DMS 273 (cell line): ENCODE measurements at regions not wholly inside any gene's neighbourhood (a gene's known extent, or its start where the extent isn't known, plus 50 kb on each side); places are given as distances from the start of the nearest gene placed in this dataset.
"Not testable (repeated sequence)": the region's sequence is repeated elsewhere in the genome, so short reads cannot be mapped to it uniquely, and the experiment has no call there.

ENCODE experiments used
- DNase-seq: peaks from one replicate; lab custom pipeline; 2025; ENCODE audit not compliant: unreplicated experiment; lab: John Stamatoyannopoulos, UW

DNA sequence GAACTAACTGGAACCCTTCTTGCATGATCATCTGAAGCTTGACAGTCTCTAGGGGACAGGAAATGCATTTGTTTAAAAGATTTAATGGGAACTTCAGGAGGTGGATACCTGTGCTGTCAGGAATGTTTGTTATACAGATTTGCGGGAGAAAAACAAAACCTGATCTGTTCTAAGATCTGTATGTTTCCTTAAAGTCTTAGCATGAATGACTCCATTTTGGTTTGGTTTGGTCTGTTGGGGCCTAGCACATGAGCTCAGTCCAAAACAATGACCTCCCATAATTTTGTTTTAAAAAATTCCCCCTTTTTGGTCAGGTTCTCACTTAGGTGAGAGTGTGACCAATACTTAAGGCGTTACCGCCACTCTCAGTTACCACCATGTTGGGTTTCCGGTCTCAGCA is 138.7 kb downstream of the AKR1D1 start:
- no peak for DNase-seq

DNA sequence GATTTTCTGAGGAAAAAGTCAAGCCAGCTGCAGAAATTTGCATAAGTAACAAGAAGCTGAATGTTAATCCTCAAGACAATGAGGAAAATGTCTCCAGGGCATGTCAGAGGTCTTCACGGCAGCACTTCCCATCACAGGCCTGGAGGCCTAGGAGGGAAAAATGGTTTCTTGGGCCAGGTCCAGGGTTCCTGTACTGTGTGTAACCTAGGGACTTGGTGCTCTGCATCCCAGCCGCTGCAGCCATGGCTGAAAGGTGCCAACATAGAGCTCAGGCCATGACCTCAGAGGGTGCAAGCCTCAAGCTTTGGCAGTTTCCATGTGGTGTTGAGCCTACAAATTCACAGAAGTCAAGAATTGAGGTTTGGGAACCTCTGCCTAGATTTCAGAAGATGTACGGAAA is 144.1 kb downstream of the AKR1D1 start:
- not testable (repeated sequence) for DNase-seq

DNA sequence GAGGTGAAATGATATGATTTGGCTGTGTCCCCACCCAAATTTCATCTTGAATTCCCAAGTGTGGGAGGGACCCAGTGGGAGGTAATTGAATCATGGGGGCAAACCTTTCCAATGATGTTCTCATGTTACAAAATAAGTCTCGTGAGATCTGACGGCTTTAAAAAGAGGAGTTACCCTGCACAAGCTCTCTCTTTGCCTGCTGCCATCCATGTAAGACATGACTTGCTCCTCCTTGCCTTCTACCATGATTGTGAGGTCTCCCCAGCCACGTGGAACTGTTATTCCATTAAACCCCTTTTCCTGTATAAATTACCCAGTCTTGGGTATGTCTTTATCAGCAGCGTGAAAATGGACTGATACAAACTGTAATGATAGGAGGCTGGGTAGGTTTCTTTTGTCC is 145.1 kb downstream of the AKR1D1 start:
- not testable (repeated sequence) for DNase-seq

DNA sequence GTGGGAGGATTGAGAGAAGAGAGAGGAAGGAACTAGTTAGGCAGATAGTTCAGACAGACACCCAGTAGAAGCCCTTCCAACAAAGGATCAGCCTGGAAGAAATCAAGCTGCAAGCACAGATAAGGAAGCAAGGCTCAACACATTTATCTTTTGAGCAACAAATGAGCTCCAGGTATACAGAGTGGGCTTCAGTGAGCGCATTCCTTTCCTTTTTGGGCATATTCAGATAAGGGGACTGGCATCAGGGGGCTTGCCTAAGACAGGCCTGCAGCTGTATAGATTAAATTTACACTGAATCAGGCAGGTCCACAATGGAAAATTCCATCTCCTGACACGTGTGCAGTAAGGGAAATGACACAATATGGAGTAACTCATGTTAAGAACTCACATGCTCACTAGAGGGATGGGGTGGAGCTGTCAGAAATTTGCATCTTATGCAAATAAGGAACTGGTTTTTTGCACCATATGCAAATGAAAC is 147.2 kb downstream of the AKR1D1 start:
- DNase-seq = no peak

DNA sequence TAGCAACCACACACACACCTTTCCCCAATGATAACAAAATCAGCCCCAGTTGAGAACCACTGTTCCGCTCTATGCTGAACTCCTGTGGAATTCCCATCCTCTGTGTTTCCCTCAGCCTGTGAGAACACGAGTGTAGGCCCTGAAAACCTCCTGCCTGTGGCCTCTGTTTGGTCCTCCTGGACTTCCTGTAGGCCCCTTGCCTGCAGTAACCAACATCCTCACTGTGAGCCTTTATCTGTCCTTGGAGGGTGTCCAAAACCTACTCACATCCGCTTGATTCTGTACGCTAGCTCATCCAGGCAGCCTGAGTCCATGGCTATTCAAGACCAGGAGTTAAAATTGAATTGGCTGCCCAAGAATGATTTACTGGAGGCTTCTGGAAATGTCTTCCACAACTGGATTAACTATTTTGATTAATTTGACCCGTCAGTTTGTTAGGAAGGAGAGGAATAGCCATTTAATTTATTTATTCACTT is 149.8 kb downstream of the AKR1D1 start:
- DNase-seq = no peak

DNA sequence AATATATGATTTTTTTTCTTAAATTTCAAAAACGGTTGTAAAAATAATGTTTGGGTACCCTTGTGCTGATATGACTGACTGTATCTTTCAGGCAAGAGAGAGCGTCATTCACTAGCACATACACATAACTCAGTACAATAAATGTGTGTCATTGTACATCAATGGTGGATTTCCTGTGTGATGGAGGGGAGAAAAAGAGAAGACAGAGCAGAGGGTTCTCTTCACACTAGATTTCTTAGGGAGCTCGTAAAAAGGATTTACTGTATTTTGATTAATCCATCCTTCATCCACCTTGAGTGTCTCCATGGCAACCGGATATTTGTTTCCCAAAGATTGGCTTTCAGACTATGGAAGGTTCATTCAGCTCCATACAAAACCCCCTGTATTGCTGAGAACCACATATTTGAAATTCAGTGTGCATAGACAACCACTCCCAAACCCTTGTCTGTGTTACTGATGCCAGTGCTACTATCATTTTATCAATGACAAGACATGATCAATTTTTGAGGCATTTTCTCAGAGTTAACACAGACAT is 150.6 kb downstream of the AKR1D1 start:
- DNase-seq = no peak

DNA sequence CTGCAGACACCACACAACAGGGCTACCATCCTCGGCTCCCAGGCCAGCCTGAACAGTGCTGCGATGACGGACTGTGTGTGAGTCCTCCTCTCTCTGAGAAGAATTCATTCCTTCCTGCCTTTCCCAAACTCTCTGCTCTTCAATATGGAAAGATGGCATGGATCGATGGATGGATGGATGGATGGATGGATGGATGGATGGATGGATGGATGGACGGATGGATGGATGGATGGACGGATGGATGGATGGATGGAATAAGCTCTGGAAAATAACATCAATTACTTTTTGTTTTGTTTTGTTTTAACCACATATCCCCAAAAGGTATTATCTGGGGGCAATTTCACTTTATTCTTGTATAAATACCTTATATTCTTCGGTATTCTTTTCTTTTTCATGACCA is 151.9 kb downstream of the AKR1D1 start:
- DNase-seq = no peak

DNA sequence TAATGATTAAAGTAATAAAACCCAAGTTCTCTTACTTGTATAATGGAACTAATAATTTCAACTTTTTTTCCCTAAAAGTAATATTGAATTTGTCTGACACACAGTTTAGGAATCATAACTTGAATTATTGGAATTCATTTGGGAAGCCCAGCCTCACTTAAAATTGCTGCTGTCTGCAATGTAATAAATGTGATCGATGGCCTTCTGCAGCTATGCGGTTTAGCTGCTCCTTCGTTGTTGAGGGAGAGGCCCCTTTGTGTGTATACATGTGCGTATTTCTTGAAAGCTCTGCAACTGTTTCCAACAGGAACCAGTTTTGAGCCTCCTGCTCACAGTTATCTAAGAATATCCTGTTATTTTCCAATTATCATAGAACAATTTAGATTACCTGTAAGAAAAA is 152.5 kb downstream of the AKR1D1 start:
- no peak for DNase-seq

DNA sequence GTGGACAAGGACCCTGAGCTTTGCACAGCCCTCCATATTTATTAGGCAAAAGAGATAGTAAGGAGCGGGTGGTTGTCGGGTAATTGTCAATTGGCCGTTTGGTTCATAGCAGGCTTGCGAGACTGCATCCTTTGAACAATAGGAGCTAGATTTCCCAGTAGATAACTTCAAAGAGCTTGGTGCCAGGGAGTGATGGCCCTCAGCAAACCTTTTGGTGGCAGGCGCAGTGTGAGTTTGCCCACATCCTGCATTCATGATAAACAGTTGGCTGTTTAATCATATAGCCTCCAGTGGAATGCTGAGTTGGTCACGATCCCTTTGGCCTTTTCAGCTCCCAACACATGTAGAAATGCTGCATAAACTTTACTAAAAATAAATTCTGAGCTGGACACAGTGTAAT is 156.9 kb downstream of the AKR1D1 start:
- no peak for DNase-seq

DNA sequence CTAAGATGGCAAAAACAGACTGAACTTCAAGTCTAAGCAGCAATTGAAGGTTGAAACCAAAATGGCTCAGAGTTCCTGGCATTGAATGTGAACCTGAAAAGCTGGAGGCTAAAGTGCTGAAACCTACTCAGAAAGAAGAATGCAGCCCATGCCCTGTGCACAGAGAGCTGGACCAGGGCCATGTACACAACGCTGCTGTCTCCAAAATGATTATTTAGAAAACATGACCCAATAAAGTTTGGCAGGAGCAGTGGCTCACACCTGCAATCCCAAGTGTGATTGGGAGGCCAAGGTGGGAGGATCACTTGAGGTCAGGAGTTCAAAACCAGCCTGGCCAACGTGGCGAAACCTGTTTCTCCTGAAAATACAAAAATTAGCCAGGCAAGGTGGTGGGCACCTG is 158.9 kb downstream of the AKR1D1 start:
- no peak for DNase-seq

DNA sequence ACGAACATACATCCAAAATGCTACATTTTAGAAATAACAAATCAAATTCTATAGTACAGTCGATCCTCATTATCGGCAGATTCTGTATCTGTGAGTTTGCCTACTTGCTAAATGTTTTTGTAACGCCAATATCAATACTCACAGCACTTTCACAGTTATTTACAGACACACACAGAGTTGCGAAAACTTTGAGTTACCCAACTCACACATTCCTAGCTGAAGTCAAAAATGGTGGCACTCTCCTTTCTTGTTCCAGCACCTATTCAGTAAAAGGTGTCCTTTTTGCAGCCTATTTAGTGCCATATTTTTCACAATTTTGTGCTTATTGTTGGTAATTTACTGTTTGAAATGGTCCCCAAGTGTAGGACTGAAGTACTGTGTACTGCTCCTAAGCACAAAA is 161.7 kb downstream of the AKR1D1 start:
- no peak for DNase-seq

DNA sequence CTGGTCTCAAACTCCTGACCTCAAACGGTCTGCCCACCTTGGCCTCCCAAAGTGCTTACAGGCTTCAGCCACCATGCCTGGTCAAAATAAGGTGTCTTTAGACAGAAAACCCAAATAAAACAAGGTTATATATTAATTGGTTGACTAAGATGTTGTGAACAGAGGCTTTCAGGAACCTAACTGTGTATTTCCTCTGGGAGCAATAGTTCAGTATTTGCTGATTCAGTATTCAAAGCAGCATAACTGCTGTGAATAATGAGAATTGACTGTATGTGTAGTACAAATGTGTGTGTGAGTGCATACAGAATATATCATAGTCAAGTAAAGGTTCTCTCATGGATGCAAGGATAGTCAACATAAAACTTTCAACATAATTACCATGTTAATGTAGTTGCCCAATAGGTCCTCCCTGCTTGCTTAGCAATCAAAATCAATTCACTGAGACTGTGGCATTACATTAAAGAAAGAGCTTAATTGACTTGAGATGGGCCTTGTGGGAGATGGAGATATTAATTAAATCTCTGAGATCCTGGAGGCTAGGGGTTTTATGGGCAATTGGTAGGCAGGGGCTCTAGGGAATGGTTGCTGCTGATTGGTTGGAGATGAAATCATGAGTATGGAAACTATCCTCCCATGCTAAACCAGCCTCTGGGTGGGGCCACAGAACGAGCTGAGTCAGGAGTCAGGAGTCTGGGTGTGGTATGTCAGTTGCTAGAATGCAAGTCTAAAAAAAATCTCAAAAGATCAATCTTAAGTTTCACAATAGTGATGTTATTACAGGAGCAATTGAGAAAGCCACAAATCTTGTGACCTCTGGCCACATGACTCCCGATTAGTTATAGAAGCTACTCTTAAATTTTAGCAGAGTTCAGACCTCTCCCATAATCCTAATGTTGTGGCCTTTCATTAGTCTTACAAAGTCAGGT is 162.7 kb downstream of the AKR1D1 start:
- no peak for DNase-seq

DNA sequence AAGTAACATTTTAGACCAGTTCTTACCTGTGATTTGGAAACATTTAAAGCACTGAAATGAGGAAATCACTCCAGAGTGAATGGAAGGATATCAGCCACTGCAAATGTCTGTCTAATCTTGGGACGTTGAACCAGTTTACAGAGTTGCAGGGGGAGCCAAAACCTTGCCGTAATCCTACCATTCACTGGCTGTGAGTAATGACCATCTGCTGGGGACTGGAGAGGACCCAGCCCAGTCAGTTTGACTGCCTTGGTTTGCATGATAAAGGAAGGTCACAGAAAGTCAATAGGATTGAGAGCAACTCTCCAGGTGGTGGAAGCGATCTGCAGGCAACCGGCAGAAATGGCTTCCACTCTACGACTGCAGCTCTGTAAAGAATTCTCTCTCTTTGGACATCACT is 167.2 kb downstream of the AKR1D1 start:
- peak; percentile 86 for DNase-seq

DNA sequence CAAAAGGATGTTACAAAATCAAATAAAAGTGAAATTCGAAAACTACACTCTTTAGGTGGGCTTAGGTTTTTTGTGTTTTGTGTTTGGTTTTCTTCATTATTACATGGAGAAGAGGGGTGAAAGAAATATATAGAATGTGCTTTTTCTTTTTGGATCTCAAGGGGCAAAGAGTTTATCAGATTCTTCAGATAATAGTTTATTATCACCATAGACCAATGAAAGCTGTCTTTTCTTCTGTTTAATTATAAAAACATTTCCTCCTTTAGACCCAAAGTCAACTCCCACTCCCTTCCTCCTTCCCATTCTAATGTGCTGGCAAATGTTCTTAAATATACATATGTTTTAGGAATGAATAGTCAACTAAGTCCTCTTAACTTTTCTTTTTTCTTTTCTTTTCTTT is 167.6 kb downstream of the AKR1D1 start:
- no peak for DNase-seq

DNA sequence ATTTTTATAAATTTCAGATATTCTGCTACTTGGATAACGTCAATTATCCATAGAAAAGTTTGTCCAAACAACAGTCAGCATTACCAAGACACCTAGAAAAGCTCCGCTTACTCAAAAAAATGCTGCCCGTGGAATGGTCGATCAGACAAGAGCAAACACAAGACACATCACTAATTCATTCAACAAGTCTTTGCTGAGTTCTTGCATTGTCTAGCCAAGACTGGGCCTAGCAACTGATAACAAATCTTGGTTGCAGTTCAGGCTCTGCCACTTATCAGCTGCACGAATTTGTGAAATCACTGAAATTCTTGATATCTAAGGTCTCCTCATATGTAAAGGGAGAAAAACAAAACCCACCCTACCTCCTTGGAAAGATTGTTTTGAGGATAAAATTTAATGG is 168.3 kb downstream of the AKR1D1 start:
- no peak for DNase-seq

DNA sequence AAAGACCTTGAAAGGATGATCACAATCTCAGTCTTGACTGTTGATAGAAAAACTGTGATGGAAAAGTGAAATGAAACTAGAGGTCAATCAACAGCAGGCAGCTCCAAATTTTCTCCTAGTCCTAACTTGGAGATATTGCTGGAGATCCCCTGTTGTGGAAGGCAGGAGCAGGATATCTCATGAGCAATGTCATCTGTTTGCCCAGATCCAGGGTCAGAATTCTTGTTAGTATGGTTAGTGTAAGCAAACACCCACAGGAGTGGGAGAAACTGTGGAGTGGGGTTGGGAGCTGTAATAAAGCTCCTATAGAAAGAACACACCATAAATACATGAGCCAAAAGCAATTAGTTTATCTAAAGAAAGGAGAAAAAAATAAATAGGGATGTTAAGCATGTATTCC is 169.0 kb downstream of the AKR1D1 start:
- DNase-seq = no peak

DNA sequence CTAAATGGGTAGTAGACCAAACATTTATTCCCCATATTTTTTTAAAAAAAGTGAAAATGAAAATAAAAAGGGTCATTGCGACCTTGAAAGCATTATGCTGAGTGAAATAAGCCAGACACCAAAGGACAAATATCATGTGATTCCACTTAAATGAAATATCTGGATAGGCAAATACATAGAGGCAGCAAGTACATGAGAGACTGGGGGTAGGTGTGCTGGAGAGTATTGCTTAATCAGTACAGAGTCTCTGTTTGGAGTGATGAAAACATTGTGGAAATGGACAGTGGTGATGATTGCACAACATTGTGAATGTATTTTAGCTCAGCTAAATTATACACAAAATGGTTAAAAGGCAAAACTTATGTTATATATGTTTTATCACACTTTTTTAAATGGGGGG is 169.4 kb downstream of the AKR1D1 start:
- no peak for DNase-seq

DNA sequence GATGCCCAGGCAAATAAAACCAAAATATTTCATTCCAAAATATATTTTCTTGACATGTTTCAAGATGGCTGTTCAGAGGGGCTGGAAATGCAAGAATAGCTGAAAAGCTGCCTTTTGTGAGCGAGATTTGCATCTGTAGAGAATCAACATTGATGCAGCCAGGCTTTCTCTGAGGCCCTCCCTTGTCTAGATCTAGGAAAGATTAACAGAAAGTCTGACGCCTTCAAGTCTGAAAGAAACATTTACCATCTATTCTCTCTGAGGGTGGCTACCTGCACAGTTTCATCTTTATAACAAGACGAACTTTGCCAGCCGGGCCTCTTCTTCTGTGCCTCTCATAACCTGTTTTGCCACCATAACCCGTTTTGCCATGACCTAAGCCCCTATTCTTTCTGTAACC is 170.2 kb downstream of the AKR1D1 start:
- no peak for DNase-seq

DNA sequence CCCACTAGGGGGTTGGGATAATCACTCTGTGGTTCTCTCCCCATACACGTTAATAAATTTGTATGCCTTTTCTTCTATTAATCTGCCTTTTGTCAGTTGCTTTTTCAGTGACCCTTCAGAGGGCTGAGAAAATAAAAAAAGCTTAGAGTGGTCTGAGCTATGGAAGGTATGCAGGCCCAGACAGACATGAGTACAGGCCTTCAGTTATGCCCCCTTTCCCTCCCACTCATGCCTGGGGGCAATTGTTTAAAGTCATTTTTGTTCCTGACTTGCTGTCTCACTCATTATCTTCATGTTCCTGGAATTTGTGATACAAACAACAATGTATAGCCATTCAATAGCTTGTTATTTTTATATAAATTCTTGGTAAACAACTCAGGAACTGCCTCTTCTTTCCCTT is 170.8 kb downstream of the AKR1D1 start:
- no peak for DNase-seq

DNA sequence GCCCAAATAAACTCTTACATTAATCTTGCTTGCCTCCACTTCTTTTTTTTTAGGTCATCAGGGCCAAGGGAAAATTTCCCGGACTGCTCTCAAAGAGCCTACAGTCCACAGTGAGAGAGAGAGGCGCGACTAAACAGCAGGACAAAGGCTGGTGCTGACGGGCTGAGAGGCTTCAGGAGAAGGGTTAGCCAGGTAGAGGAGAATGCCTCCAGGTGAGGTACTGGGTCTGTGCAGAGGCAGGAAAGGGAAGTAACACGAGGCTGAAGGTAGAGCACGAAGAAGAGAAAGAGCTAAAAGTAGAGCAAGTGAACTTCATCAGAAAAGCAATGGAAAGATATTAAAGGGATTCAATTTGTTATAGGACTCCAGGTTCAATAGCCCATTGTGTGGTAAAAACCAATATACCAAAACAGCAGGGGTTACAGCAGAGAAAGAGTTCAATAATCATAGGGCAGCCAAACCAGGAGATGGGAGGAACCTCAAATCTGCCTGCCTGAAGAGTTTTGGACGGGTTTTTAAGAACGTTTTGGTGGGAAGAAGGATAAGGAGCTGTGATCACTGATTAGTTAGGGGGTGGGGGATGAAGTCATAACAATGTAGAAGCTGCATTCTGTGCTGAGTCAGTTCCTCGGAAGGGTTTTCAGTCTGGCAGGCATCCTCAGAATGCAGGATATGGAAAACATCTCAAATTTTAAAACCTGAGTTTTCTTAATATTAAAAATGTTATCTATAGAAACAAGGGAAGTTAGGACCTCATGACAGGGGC is 171.5 kb downstream of the AKR1D1 start:
- DNase-seq = no peak

DNA sequence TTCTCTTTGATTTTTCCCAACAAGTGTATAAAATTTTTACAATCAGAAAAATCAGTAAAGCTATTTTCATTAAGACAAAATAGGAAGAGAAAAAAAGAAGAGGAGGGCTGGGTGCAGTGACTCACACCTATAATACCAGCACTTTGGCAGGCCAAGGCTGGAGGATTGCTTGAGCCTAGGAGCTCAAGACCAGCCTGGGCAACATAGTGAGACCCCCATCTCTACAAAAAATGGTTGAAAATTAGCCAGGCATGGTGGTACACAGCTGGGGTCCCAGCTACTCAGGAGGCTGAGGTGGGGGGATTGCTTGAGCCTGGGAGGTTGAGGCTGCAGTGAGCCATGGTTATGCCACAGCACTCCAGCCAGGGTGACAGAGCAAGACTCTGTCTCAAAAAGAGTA is 172.3 kb downstream of the AKR1D1 start:
- DNase-seq = no peak

DNA sequence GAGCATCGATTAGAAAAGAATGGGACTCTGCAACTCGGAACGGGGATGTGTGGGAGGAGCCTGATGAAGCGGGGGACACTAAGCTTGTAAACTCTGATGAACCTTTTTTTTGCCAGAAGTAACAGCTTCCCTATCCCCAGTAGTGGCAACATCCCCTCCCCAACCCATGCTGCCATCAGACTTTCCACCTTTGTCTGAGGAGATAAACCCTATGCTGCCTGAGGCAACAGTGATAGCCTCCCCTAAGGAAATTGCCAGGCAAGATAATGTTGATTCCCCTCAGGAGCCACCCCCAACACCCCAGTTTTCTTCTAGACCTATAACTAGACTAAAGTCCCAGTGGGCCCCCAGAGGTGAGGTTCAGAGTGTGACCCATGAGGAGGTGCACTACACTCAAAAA is 173.7 kb downstream of the AKR1D1 start:
- no peak for DNase-seq
